ENCODE measurements at regions not wholly inside any gene's neighbourhood (a gene's known extent, or its start where the extent isn't known, plus 50 kb on each side); places are given as distances from the start of the nearest gene placed in this dataset.

DNA sequence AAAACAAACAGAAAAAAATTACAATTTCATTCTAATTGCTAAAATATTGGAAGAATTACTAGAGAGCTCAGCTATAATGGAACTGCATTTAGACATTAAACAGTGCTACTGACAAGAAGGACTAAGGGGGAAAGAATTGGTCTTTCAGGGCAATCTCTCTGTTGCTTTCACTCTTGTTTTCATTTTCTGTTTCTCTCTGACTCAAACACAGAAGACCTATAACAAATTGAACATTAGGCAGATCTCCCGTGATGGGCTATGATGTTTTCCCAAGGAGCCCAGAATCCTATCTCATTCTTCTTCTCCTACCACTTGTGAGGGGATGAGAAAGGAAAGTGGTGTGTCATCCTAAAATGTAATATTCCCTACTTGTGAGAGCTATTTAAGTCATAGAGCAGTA is 358.0 kb upstream of the TGFBR2 start:
- Mint-ChIP-seq H3K4me3 (no peak overlapping the region), H3K36me3 (ENCODE audit: low read depth) (no peaks in the 10 kb centered on the region), H3K9me3 (peaks cover 5% of the 10 kb centered on the region; the same call in 2 of the 3 replicates), H3K27me3 (ENCODE audit: insufficient read depth, low read depth, poor library complexity) (no peaks in the 10 kb centered on the region), H3K27ac (no peak overlapping the region), H3K4me1 (peaks cover 22% of the 10 kb centered on the region; the same call in 2 of the 3 replicates)
- no peaks in the 10 kb centered on the region for H3K36me3 ChIP-seq (ENCODE audit: insufficient read depth)
- no peaks in the 10 kb centered on the region for H3K27me3 ChIP-seq (ENCODE audit: insufficient read depth)
- H3K4me3 ChIP-seq: no peak overlapping the region
- H3K9me2 ChIP-seq (ENCODE audit: insufficient read depth): 0 out of 2 replicates have a peak, but pooled peaks cover 5% of the 10 kb centered on the region
- no peaks in the 10 kb centered on the region for H3F3A ChIP-seq (replicated peaks; ENCODE audit: low read depth)
- no peak for TF ChIP-seq ZNF331 (CRISPR knock-in tag; IDR thresholded peaks at IDR 0.05; ENCODE audit: low read depth)
- no peak for TF ChIP-seq STAT1 (IDR thresholded peaks at IDR 0.05; ENCODE audit: unreplicated experiment)
- TF ChIP-seq CREB1 (CRISPR knock-in tag; IDR thresholded peaks at IDR 0.05; ENCODE audit: low read depth): no peak
- TF ChIP-seq, protein P1, sequence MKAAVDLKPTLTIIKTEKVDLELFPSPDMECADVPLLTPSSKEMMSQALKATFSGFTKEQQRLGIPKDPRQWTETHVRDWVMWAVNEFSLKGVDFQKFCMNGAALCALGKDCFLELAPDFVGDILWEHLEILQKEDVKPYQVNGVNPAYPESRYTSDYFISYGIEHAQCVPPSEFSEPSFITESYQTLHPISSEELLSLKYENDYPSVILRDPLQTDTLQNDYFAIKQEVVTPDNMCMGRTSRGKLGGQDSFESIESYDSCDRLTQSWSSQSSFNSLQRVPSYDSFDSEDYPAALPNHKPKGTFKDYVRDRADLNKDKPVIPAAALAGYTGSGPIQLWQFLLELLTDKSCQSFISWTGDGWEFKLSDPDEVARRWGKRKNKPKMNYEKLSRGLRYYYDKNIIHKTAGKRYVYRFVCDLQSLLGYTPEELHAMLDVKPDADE (IDR thresholded peaks at IDR 0.05): no peak
- no peak for TF ChIP-seq ZNF114 (CRISPR knock-in tag; IDR thresholded peaks at IDR 0.05)
- TF ChIP-seq, protein P2, sequence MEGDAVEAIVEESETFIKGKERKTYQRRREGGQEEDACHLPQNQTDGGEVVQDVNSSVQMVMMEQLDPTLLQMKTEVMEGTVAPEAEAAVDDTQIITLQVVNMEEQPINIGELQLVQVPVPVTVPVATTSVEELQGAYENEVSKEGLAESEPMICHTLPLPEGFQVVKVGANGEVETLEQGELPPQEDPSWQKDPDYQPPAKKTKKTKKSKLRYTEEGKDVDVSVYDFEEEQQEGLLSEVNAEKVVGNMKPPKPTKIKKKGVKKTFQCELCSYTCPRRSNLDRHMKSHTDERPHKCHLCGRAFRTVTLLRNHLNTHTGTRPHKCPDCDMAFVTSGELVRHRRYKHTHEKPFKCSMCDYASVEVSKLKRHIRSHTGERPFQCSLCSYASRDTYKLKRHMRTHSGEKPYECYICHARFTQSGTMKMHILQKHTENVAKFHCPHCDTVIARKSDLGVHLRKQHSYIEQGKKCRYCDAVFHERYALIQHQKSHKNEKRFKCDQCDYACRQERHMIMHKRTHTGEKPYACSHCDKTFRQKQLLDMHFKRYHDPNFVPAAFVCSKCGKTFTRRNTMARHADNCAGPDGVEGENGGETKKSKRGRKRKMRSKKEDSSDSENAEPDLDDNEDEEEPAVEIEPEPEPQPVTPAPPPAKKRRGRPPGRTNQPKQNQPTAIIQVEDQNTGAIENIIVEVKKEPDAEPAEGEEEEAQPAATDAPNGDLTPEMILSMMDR (conservative IDR thresholded peaks at IDR 0.05; ENCODE audit: low read depth in 2 of 2): no peak
- H3K4me2 ChIP-seq: no peak overlapping the region
- H3K27ac ChIP-seq (ENCODE audit: low read depth): no peak overlapping the region
- H3K79me2 ChIP-seq (replicated peaks; ENCODE audit: insufficient read depth): no peaks in the 10 kb centered on the region
- H2AFZ ChIP-seq: no peak overlapping the region
- DNase-seq (ENCODE audit: low spot score) (no peak), ATAC-seq (no peak)
- H3K4me1 ChIP-seq (ENCODE audit: insufficient read depth): peaks cover 5% of the 10 kb centered on the region; the same call in 1 of the 2 replicates
- no peaks in the 10 kb centered on the region for H4K20me1 ChIP-seq (replicated peaks; ENCODE audit: insufficient read depth)

DNA sequence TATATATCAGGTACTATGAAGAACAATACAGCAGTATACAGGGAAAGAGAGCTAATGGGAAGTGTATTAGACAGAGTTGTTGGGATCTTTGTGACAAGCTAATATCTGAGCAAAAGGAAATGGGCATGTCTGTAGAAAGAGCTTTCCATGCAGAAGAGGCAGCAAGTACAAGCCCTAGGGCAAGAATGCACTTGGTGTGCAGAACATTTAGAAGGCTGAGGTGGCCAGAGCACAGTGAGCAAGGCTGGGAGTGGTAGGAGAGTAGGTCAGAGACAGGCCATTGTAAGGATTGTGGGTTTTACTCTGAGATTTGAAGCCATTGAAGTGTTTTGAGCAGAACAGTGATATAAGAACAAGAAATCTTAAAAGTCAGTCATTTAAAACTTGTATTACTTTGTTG is 353.9 kb upstream of the TGFBR2 start:
- Histone ChIP-seq H3K79me2 (replicated peaks; ENCODE audit: insufficient read depth) (no peaks in the 10 kb centered on the region), H3K4me2 (no peak overlapping the region), H3K4me1 (ENCODE audit: insufficient read depth) (peaks cover 5% of the 10 kb centered on the region; the same call in 1 of the 2 replicates), H3K27ac (ENCODE audit: low read depth) (no peak overlapping the region), H3F3A (replicated peaks; ENCODE audit: low read depth) (no peaks in the 10 kb centered on the region), H3K4me3 (no peak overlapping the region), H4K20me1 (replicated peaks; ENCODE audit: insufficient read depth) (no peaks in the 10 kb centered on the region), H2AFZ (no peak overlapping the region), H3K27me3 (ENCODE audit: insufficient read depth) (no peaks in the 10 kb centered on the region), H3K9me2 (ENCODE audit: insufficient read depth) (peaks cover 5% of the 10 kb centered on the region; the same call in 1 of the 2 replicates), H3K36me3 (ENCODE audit: insufficient read depth) (no peaks in the 10 kb centered on the region; the same call in 1 of the 2 replicates)
- TF ChIP-seq STAT1 (IDR thresholded peaks at IDR 0.05; ENCODE audit: unreplicated experiment) (no peak), EZH2 (IDR thresholded peaks at IDR 0.05; ENCODE audit: low read depth, unreplicated experiment) (no peak)
- peaks cover 3% of the 10 kb centered on the region for H3K4me1 Mint-ChIP-seq
- ATAC-seq (no peak), DNase-seq (ENCODE audit: low spot score) (no peak)
- H3K27me3 Mint-ChIP-seq (ENCODE audit: insufficient read depth, low read depth, poor library complexity): no peaks in the 10 kb centered on the region
- no peak overlapping the region for H3K27ac Mint-ChIP-seq
- peaks cover 14% of the 10 kb centered on the region; the same call in 2 of the 3 replicates for H3K9me3 Mint-ChIP-seq
- H3K36me3 Mint-ChIP-seq (ENCODE audit: low read depth): peaks cover 7% of the 10 kb centered on the region; the same call in 1 of the 3 replicates
- no peak overlapping the region for H3K4me3 Mint-ChIP-seq

DNA sequence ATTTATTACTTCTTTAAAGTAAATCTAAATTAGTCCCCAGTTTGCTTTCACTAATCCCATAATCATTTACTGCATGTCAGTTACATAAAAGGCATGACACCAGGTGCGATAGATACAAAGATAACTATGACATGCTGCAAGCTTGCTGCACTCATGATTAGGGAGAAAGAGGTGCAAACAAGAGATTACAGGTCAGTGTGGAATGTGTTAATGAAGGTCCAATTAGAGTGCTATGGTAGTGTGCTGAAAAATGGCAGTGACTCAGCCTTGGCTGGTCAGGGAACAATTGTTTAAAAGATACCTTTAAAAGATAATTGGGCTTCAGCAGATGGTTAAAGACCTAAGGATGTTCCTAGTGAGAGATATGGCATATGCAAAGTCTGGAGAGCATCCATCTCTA is 352.6 kb upstream of the TGFBR2 start:
- DNase-seq (ENCODE audit: low spot score) (no peak), ATAC-seq (no peak)
- H3K4me3 Mint-ChIP-seq: no peak overlapping the region
- Histone ChIP-seq H3K79me2 (replicated peaks; ENCODE audit: insufficient read depth) (no peaks in the 10 kb centered on the region), H3K27me3 (ENCODE audit: insufficient read depth) (no peaks in the 10 kb centered on the region), H2AFZ (no peak overlapping the region), H3K4me3 (no peak overlapping the region), H4K20me1 (replicated peaks; ENCODE audit: insufficient read depth) (no peaks in the 10 kb centered on the region), H3K4me2 (no peak overlapping the region), H3K9me2 (ENCODE audit: insufficient read depth) (peaks cover 5% of the 10 kb centered on the region; the same call in 1 of the 2 replicates), H3K36me3 (ENCODE audit: insufficient read depth) (no peaks in the 10 kb centered on the region; the same call in 1 of the 2 replicates), H3F3A (replicated peaks; ENCODE audit: low read depth) (no peaks in the 10 kb centered on the region), H3K27ac (ENCODE audit: low read depth) (no peak overlapping the region), H3K4me1 (ENCODE audit: insufficient read depth) (peaks cover 16% of the 10 kb centered on the region)
- H3K4me1 Mint-ChIP-seq: peaks cover 15% of the 10 kb centered on the region
- no peaks in the 10 kb centered on the region for H3K27me3 Mint-ChIP-seq (ENCODE audit: insufficient read depth, low read depth, poor library complexity)
- peaks cover 7% of the 10 kb centered on the region; the same call in 2 of the 3 replicates for H3K36me3 Mint-ChIP-seq (ENCODE audit: low read depth)
- H3K9me3 Mint-ChIP-seq: peaks cover 14% of the 10 kb centered on the region; the same call in 2 of the 3 replicates
- H3K27ac Mint-ChIP-seq: no peak overlapping the region
- TF ChIP-seq, protein P2 (conservative IDR thresholded peaks at IDR 0.05; ENCODE audit: low read depth in 2 of 2): no peak
- no peak for TF ChIP-seq EZH2 (IDR thresholded peaks at IDR 0.05; ENCODE audit: low read depth, unreplicated experiment)
- TF ChIP-seq, protein P3, sequence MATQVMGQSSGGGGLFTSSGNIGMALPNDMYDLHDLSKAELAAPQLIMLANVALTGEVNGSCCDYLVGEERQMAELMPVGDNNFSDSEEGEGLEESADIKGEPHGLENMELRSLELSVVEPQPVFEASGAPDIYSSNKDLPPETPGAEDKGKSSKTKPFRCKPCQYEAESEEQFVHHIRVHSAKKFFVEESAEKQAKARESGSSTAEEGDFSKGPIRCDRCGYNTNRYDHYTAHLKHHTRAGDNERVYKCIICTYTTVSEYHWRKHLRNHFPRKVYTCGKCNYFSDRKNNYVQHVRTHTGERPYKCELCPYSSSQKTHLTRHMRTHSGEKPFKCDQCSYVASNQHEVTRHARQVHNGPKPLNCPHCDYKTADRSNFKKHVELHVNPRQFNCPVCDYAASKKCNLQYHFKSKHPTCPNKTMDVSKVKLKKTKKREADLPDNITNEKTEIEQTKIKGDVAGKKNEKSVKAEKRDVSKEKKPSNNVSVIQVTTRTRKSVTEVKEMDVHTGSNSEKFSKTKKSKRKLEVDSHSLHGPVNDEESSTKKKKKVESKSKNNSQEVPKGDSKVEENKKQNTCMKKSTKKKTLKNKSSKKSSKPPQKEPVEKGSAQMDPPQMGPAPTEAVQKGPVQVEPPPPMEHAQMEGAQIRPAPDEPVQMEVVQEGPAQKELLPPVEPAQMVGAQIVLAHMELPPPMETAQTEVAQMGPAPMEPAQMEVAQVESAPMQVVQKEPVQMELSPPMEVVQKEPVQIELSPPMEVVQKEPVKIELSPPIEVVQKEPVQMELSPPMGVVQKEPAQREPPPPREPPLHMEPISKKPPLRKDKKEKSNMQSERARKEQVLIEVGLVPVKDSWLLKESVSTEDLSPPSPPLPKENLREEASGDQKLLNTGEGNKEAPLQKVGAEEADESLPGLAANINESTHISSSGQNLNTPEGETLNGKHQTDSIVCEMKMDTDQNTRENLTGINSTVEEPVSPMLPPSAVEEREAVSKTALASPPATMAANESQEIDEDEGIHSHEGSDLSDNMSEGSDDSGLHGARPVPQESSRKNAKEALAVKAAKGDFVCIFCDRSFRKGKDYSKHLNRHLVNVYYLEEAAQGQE (IDR thresholded peaks at IDR 0.05; ENCODE audit: unreplicated experiment): no peak
- TF ChIP-seq ZNF331 (CRISPR knock-in tag; IDR thresholded peaks at IDR 0.05; ENCODE audit: low read depth): no peak

All from GM23338 (cell line).